HG03280 (cell line): ENCODE measurements at regions not wholly inside any gene's neighbourhood (a gene's known extent, or its start where the extent isn't known, plus 50 kb on each side); places are given as distances from the start of the nearest gene placed in this dataset.

Source experiments
- ATAC-seq: cut with Tn5 transposase; IDR thresholded peaks from one replicate; pipeline ENCODE4 v1.9.1; 2021; ENCODE audit warnings: mild to moderate bottlenecking, moderate library complexity; ENCODE audit not compliant: unreplicated experiment

DNA sequence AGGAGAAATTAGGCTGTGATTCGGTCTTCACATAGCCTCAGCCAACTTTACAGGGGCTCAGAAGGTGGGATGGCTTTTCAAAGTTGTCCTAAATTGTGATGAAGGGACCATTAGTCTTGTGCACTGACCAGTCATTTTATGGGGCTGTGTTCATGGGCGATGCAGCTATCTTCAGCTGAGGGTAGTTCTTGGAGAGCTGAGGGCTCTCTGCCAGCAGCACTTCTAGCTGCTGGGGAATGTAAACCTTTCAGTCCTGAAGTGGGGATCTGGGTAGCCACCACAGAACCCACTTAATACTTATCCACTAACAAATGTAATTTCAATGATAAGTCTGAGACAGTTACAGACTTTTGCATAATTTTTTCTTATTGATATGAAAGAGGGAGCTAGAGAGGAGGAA, 270.6 kb downstream of the AEBP2 start:
- no peak for ATAC-seq

DNA sequence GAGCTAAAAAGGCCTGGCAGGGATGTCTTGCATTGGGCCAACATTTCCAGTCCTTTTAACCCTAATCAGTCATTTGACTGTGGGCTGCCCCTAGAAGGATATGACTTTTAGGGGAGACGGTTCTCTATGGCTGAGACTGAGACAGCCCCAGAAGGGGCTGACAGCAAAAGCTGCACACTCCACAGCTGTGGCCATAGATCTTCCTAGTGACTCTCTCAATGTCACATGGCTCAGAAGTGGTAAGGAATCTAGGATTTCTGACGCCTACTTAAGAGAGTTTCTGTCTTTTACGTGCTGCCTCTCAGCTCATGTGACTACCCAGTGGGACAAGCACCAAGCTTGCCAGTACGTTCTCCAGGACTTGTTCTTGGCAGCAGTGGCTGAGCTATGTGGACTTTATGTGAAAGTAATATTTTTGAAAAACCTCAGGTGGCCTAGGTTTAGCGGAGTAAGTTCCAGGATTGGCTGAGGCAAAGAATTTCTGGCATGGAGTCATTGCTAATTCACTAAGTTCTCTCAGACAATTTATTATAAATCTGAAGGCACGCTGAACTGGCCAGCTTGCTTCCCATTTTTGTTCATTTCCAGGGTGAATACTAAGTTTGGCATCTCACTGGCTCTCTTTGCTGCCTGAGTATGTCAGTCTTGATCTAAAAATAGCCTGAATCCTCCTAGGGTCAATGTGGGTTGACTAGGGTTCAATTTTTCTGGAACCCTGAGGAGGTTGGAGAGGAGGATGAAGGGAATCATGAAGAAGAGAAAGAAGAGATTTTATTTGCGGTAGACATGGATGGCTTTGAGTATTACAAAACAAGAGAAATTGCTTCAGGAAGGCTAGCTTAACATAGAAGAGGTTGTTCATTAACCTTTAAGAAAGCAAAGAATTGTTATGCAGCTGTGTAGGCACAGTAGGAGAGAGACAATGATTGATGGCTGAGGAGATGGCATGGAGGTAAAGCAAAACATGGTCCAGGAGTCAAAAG, 271.8 kb downstream of the AEBP2 start:
- no peak for ATAC-seq

DNA sequence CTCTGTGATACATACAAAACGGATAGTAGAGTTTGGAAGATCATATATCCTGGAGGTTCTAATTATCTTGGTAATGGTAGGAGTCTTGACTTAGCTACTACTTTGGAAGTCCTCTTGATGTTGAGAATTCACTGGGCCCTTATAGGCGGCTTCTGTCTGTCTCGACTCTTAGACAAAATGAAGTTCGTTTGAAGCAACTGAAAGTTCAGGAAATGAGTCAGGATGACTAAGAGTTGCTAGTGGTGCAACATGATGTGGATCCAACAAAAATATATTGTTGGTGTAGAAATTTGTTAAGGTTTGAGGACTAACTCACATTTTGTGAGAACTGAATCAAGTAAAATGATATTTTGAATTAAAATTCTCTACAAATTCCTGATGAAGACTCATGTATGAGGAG, 272.7 kb downstream of the AEBP2 start:
- ATAC-seq, result no peak

DNA sequence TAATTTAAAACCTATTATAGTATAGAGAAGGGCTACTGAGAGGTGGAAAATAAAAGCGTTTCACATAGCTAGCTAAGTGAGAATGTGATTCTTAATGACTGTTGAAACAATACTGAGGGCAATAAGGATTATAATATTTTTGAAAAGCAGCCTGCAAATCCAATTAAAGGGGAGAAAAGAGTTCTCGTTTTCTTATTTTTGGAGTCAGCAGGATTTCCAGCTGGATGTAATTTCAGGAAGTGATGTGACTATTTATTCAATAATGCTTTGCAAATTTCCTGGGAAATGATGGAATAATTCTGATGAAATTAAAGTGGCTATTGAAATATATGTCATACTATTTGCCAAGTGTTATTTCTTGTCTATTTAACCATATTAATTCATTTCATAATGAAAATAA, 279.1 kb downstream of the AEBP2 start:
- ATAC-seq, result no peak

DNA sequence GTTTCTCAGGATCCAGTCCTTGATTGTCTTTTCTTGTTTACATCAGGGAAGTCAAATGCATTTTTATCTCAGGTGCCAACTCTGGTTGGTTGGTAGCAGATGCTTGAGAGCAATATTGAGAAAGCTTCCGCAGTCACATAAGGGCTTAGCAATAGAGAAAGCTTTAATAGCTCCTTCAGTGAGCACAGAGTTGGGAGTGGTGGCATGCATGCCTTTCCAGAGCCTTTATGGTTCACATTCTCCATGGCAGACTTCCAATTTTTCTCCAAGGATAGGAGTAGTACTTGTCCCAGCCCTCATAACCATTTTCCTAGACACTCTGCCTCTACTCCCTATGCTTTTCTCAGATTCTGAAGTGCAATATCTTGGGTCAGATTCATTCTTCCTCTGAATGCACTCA, 280.4 kb downstream of the AEBP2 start:
- ATAC-seq, result no peak

DNA sequence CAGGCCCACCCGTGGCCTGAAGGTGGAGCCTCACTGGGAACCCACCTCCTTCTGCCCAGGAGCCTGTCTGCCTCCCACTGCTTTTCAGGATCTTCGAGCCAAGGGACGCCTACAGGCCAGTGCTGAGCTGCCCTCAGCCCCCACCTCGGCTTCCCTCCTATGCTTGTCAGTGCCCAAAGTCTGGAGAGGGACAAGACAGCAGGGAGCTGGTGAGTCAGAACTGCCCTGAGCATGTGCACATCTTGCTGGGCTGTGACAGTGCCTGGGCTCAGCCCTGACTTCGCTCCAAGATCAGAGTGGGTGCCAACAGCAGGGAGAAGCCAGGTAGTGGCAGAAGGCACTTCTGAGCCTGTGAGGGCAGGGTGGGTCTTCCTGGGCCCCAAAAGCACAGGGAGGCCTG, 286.8 kb downstream of the AEBP2 start:
- ATAC-seq, result no peak

DNA sequence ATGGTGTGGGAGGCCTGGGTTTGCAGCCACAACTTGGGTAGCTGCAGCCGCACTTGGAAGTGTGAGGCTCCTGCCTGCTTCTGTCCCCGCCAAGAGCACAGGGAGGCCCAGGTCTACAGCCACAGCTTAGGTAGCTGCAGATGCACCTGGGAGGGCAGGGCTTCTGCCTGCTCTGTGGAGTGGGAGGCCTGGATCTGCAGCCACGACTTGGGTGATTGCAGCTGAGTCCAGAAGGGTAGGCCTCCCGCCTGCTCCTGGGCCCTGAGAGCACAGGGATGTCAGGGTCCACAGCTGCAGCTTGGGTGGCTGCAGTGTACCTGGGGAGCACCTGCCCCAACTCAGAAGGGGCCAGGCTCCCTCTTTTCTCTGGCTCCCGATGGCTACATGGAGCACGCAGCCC, 287.3 kb downstream of the AEBP2 start:
- ATAC-seq, result no peak

DNA sequence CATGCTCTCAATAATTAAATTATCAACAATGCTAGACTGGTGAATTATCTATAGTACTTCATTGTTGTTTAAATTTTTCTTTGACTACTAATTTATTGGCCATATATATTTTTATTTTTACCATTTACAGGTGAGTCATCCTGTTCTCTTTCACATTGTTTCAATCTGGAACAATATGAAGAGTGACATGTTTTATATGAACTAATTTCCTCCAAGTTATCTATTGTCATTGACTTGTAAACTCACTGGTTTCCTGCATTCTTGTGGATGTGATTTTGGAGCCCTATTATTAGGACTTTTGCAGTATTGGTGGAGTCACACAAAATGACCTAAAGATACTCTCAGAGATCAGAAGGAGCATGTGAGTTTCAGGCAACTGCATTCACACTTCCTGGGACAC, 297.7 kb downstream of the AEBP2 start:
- ATAC-seq, result no peak

DNA sequence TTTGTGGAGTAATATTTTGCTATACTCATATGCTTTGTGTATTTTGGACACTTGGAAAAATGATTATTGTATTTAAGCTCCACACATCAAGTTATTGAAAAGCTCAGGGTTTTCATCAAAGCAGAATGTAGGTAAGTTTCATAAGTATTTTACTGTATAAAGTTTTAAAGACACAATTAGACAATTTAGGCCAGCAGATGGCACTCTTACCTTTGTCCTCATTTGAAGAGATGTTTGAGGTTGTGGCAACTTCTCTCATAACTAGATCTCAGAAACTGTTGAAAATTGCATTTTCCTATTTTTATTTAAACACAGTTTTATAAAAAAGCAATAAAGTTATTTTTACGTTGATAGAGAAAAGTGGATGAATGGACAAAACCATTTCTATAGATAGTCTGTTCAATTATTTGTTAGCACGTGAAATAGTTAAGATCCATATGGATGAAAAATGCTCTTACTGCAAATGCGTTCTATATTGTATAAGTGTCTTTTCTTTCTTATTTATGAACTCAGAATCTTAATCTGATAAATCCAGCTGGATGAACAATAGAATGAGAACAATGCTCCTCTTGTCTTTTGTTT, 300.0 kb downstream of the AEBP2 start:
- no peak for ATAC-seq

DNA sequence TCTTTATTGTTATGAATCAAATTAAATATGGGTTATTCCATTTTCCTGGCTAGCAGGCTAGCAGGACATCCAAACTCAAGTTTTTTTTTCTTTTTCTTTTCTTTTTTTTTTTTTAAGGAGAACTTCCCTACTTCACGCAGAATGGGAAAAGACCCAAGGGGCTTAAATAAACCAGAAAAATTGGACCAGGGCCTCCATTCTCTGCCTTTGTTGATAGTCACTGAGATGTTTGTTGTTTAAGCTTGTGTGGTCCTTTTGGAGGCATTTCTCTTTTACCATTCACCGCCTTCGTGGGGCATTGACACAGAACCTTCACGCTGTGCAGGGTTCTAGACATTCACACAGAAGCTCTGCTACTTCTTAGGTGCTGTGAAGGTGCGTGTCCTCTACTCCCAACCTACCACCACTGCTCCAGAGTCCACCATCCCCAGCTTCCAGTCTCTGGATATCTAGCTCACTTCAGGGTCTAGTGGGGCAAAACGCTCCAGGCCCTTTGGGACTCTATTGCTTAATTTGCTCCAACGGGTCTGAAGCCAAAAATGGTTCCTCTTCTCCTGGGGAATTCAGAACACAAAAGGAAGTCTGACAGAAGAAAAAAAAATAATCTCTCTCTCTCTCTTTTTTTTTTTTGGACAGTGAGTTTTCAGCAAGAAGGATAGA, 301.3 kb downstream of the AEBP2 start:
- no peak for ATAC-seq

DNA sequence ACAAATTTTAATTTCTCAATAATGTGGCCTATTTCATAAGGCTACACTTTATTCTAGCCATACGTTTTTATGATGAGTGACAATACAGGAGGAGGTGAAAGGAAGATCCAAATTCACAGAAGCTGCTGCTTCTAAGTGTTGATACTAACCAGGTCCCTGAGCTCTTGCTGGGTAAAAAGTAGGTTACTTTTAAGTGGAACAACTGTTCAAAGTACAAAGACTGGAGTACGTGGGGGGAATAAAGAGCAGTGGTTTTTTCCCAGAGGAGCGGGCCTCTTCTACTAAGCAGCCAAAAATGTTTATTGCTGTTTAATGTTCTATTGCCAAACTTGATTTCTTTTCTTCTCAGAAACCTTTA, 301.8 kb downstream of the AEBP2 start:
- ATAC-seq, result no peak

DNA sequence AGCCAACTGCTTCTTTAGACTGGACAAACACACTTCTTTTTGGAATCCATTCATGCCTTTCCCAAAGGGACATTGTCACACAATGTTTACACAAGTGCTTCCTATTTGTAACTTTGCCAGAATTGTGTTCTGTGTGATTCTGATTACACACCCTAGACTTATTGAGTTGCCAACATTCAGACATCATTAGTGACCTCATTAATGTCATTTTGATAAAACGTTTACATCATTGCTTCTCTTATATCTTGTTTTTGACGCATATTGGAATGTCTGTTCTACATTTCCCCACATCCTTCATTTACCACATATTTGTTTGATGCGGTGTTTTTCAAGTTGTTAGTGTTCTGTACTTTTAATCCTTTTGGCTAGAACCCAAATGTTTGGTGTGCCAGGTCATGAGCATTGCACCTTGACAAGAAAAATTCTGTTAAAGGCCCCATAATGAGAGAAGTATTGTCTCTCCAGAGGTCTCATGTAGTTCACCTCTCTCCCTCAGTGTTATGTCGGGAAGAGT, 305.5 kb downstream of the AEBP2 start:
- ATAC-seq, result no peak

DNA sequence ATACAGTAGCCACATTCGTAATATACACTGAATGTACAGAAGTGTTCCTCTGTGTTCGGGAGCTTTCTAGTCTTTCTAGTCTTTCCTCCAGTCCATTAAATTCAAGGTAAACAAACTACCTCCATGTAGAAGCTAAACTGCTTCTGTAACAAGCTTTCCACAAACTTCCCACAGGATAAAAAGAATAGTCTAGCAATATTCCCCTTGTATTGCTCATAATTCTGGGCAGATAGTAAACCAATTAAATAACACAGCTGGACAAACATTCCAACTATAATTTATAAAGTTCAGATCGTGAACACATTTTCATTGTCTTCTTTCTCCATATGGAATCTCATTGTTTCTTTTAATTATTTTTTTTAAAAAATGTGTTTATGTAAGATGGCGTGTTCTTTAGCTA, 307.2 kb downstream of the AEBP2 start:
- no peak for ATAC-seq

DNA sequence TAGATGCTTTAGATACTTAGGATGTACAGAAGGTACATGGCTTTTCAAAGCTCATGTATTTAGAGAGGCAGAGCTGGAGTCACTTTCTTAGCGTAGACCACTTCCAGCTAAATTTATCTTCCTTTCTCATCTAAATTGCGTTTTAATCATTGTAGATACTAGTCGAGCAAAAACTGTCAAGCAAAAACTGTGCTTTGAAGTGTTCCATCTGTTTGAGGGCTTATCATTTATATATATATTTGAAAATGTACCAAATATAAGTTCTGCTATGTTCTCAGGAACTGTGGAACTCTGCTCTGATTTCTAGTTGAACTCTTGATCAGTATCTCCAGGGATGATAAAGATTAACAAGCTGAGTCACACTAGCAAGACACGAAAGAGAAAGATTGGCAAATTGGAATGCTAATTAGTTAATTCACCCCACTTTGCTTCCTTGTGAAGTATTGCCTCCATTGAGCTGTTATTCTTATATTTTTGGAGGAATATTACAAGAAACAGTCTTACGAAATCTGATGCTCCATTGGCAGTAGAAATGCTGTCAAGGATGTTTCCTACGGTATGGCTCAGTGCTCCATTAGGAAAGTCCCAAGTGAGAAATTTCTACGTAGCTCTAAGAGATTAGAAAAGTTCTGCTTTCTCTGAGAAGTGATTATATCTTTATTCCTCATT, 310.7 kb downstream of the AEBP2 start:
- ATAC-seq, result no peak

DNA sequence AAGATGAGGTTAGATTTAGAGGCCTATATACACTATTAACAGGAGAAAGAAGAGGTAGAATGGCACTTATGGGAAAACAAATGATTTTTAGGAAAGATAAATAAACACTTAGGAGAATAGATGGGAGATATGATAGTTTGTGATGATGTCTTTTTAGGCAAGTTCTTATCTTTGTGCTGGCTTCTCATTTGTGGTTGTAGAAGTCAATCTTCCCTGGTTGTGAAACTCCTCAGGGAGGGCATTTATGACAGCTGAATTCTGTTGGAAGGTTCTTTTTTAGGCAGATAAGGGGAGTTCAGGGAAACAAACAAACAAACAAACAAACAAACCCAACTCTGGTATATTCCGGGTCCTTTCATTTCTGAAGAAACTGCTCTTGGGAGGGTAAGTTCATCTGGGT, 311.8 kb downstream of the AEBP2 start:
- ATAC-seq, result no peak

DNA sequence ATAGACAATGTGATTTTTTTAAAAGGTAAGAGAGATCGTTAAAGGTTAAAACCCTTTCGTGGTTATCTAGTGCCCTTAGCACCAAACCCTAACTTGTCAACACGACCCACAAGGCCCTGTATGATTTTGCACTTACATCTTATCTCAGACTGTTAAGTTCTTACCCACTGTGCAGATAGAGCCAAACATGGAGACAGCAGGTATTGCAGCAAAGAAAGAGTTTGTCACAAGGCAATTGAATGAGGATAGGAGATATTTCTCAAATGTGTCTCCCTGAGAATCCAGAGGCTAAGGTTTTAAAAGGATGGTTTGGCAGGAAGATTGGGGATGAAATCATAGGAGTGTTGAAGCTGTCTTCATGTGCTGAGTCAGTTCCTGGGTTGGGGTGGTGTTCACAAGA, 313.4 kb downstream of the AEBP2 start:
- ATAC-seq, result no peak

DNA sequence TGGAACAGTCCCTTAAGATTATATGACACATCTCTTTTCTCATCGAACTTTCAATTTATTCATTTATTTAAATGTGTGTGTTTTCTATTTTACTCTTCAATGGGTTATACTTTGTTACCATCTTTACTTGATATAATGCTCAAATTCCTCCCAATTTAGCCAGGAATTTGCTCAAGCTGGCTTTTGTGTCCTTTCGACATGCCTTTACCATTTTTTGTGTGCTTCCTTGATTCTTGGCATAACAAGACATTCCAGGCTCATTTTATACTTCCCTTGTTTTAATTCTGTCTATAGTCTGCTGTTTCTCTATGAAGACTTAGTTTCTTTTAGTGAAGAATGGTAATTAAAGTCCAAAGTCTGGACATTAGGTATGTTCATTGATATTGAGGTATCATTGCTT, 315.8 kb downstream of the AEBP2 start:
- no peak for ATAC-seq

DNA sequence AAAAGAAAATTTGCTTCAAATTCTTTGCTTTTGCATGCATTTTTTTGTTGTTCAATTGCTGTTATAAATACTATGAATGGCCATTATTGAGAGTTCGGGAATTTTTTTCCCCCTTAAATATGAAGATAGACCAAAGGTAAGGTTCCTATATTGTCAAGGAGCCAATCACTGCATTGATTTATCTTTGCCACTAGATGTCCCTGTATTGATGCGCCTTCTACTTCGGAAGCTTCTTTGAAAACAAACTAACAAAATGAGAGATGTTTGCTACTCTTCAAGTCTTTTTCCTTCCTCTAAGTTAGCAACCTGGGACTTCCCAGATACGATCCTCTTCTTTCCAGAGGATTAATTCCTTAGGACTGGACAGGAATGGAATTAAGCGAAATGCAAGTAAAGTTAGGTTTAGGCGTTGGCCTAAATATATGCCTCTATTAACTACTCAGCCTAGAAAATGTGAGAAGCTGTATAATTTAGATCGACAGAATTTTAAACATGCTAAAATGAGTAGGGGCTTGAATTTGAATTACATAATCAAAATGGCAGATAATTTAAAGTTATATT, 318.1 kb downstream of the AEBP2 start:
- ATAC-seq, result no peak

DNA sequence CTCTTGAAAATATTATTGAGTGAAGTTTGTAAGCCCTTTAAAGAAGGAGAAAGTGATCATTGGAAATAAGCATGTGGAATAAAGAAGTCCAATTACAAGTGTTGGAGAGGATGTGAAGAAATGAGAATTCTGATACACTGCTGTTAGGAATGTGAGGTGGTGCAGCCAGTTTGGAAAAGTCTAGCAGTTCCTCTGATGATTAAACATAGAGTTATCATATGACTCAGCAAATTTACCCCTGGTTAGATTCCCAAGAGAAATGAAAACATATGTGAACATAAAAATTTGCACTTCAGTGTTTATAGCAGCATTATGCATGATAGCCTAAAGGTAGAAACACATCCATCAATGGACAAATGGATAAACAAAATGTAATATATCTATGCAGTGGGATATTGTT, 319.9 kb downstream of the AEBP2 start:
- ATAC-seq, result no peak

DNA sequence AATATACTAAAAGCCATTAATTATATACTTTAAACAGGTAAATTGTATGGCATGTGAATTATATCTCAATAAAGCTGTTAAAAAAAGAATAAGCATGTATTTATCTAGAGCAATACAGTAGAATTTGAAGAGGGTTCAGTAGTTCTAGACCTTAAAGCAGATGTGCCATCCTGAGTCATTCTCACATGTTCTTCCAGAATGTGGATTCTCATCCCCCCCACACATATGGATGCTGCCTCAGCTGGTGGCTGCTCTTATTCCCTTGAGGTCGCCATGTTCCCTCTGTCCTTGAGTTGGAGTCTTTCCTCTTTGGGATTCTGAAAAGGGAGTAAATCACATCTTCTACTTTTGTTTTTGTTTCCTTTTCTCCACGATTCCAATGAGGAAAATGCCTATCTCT, 321.3 kb downstream of the AEBP2 start:
- ATAC-seq, result no peak

DNA sequence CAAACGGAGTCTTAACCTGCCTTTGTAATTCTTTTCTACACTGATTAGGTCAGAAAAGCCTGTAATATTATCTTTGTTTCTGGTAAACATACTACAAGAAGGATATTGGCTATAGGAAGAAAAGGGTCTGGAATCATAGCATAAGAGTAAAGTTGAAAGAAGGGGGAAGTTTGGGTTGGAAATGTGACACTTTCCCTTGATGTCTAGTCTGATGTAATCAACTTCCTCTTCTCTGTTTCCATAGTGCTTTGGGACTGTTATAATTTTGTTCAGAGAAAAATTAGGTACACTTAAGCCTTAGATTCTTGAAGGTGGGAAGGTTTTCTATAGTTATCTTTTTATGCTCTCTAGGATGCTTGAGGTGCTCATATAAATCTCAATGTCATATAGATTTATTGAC, 322.2 kb downstream of the AEBP2 start:
- no peak for ATAC-seq
